ENCODE measurements at regions not wholly inside any gene's neighbourhood (a gene's known extent, or its start where the extent isn't known, plus 50 kb on each side); places are given as distances from the start of the nearest gene placed in this dataset.
"Not testable (repeated sequence)": the region's sequence is repeated elsewhere in the genome, so short reads cannot be mapped to it uniquely, and the experiment has no call there.

DNA sequence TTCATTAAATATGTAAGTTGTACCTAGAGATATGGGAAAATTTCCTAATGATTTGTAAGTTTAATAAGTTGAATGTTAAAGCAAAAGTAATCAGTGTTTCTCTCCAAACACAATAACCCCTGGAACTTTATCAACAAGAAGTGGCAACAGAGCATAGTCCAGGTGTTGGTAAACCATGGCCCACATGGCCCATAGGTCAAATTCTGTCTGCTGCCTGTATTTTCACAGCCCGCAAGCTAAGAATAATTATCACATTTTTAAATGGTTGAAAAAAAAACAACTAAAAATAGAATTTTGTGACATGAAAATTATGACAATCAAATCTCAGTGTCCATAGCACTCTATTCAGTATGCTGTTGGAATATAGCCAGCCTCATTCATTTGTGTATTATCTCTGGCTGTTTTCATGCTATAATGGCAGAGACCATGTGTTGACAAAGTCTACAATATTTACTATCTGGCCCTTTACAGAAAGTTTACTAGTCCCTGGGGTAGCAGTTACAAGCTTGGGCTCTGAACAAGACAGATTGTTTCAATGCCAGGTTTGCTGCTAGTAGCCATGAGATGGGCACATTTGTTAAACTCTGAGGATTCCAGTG lies 395.8 kb downstream of the GASK1B start:
- DNase-seq: no peak

DNA sequence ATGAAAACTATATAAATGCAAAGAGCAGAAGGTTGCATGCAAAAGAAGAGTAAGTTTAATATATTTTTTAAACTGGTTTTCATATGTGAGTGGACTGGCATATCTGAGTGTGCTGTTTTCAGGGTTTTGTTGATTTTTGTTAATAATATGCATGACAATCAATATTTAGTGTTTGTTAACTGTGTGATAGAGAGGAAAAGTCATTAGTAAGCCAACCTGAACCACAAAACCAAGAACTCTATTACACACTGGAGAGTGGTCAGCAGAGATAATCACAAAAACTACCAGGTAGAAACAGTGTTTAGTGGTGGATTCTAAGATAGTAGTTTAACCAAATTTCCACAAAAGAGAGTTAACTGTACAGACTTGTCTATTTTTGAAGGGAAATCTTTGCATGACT lies 396.9 kb downstream of the GASK1B start:
- DNase-seq: no peak

GRCh38 chr4:157772907-157773306 lies 399.9 kb downstream of the GASK1B start:
- DNase-seq: no peak

GRCh38 chr4:157768419-157768818 lies 404.4 kb downstream of the GASK1B start:
- DNase-seq: no peak

- no peak for DNase-seq
Observed at GRCh38 chr4:157763490-157763889, 409.3 kb downstream of the GASK1B start.

GRCh38 chr4:157754410-157754809 lies 418.4 kb downstream of the GASK1B start:
- no peak for DNase-seq

- no peak for DNase-seq
Observed at GRCh38 chr4:157751631-157752030, 421.2 kb downstream of the GASK1B start.

GRCh38 chr4:157741642-157742041 lies 431.2 kb downstream of the GASK1B start:
- DNase-seq: no peak

- no peak for DNase-seq
Observed at GRCh38 chr4:157739242-157739641, 433.6 kb downstream of the GASK1B start.

DNA sequence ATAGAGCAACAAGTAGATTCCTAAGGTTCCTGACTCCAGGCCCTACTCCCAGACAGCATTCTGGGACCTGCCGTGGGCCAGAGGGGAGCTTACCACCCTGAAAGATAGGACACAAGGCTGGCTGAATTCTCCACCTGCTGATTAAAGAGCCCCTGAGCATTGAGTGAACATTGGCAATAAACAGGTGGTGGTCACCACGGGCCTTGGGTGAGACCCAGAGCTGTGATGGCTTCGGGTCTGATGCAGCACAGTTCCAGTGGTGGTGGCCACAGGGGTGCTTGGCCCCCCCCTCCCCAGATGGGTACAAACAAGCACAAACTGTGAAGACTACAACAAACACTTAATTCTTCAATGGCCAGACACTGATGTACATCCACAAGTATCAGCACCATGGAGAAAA lies 444.6 kb downstream of the GASK1B start:
- DNase-seq: no peak

DNA sequence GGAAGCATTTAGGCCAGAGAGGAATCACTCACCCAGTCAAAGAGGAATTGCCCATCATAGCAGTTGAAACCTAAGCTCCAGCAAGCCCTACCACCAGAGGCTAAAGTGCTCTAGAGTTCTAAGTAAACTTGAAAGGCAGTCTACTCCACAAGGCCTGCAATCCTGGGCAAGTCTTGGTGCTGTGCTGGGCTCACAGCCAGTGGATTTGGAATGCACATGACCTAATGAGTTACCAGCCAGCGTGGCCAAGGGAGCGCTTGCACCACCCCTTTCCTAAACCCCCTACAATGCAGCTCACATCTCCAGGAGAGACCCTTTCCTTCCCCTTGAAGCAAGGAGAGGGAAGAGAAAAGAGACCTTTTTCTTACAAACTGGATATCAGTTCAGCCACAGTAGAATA lies 445.7 kb downstream of the GASK1B start:
- no peak for DNase-seq

DNA sequence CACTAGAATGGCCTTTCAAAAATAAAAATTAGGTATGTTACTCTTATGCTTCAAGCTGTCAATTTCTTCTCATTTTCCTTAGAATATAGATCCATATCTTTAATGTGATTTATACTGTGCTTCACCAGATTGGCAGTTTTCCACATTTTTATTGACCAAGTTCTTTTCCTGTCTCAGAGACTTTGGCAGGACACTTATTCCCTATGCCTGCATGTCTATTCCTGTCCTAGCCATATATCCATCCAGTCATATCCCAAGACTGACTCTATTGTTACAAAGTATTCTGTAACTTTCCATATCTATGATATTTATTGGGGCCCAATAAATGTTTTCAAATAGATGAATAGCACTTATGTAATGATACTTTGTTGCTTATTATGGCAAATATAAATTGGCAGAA lies 450.7 kb downstream of the GASK1B start:
- no peak for DNase-seq

- no peak for DNase-seq
Observed at GRCh38 chr4:157713342-157713741, 459.5 kb downstream of the GASK1B start.

DNA sequence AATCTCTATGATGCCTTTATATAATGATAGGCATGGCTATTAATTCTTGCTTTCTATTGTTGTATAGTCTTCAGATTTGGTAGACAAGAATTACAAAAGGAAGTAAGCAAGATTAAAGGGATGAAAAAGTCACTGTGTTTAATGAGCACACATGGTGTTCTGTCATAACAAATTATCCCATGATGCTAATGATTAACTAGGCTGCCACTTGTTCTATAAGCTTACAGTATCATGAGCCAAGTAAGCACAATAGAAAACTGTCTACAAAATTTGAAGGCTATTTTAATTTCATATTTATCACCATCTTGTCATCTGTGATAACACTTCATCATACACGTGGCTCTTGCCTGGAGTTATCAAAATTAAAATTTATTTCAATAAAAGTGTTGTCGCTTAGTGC lies 466.7 kb downstream of the GASK1B start:
- DNase-seq: no peak

GRCh38 chr4:157702831-157703230 lies 470.0 kb downstream of the GASK1B start:
- DNase-seq: no peak

DNA sequence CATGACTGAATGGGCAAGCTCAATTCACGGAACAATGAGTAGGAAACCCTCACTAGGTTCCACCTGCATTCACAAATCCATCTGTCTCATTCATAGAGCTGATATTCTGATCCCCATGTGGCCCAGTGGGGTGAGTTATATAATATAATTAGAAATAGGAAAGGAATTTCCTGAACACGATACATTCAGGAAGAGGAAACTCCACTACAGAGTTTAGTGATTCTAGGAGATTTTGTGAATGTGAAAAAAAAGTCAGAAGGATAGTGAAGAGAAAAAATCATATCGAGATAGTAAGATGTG lies 471.2 kb downstream of the GASK1B start:
- no peak for DNase-seq

DNA sequence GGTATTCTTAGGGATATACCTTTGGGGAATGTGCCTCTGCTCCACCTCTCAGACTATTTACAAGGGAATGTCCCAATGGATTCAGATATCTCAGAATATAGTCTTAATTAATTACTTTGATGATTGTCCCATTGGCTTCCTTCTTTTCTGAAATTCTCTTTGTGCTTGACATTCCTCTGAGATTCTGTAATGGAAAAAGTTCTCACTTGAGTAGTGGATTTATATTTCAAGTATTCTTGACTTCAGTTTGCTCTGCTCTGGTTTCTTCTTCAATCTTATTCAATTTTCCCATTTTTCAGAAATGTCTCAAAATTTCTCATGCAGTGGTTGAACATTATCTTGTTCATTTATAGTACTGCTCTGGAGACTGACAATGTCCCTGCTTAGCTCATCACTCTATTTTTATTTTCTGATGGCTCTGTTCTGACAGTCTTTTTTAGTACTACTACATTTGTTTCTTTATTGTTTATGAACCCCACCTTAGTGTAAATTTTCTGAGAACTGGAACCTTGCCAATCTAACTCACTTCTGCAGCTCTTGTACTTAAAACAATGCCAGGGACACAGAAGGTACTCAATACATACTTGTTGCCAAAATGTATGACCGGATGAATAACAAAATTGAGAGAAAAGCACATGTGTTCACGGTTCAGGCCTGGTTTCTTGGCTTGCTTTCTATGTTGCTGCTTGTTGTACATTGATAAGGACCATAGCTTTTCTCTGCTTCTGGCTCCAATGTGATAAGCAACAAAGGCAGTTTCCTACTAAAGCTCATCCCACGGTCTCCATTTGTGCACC lies 471.7 kb downstream of the GASK1B start:
- DNase-seq: no peak

DNA sequence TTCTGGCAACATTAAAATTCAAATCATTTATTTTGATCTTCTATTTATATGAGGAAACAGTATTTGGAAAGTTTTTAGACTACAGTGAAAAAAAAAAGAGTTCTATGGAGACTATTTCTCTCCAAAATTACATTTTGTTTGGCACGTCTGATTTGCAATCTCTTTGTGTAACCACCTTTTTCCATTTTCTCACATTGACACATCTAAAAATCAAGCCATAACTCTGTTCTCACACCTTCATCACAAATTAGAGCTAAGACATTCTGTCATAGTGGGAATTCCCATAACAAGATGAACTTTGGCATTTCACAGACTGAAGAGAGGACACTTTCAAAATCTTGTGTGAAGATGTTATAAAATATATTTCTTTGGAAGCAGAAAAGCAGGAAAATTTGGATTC lies 468.9 kb downstream of the GRIA2 start:
- DNase-seq: no peak

GRCh38 chr4:157687971-157688370 lies 467.4 kb downstream of the GRIA2 start:
- DNase-seq: no peak

- not testable (repeated sequence) for DNase-seq
Observed at GRCh38 chr4:157679326-157679725, 458.8 kb downstream of the GRIA2 start.

- no peak for DNase-seq
Observed at GRCh38 chr4:157678478-157678877, 457.9 kb downstream of the GRIA2 start.

DNA sequence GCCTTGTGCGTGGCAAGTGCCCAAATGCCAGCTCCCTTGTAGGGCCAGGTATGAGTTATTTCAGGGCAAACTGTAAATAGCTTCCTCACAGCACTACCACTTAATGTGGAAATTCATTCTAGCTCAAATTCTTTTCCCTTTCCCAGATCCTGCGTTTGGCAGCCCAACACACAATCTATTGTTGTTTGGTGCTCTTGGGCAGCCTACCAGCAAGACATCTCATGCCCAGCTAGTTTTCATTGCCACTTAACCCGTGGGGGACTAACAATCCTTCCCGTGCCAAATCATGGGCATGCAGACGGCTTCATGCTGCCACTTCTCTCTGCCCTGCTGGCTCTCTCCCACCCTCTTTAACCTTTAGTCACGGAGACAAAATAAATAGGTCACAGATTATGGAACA lies 454.2 kb downstream of the GRIA2 start:
- DNase-seq: no peak

- DNase-seq: no peak
Observed at GRCh38 chr4:157667836-157668235, 447.3 kb downstream of the GRIA2 start.

DNA sequence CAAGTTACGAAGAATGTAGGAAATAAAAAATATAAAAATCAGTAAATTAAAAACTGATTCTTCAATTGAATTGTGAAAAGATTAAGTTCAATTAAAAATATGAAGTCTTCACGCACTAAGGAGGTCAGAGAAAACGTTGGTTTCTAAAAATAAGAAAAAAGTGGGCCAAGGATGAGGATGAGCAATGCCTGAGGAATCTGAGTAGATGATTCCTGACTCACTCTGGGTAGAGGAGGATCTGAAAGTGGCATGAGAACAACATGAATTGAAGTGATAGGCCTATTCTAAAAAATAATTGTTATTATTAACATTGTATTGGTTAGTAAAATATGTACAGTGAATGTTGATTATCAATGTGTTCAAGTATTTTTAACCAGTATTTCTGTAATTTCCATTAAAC lies 444.2 kb downstream of the GRIA2 start:
- DNase-seq: no peak

All from AML-193 (cell line).